ENCODE measurements at regions not wholly inside any gene's neighbourhood (a gene's known extent, or its start where the extent isn't known, plus 50 kb on each side); places are given as distances from the start of the nearest gene placed in this dataset.

DNA sequence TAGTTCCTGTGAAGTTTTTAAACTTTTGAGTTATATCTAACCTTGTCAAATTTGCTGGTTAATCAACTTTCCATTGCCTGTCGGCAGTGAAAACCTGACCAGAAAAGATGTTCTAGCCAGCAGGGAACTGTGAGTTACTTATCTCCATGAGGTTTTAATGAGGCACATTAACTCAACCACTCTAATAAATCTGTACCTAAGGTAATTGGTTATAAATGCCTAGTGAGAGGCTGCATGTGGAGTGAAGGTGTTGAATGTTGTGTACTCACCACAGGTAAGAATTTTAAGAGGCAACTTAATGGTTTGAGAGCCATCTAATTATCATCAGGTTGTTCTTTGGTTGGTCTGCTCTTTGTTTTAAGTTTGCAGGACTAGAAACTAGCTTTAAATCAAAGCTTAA is 138.4 kb upstream of the LHX8 start:
- no peak overlapping the region for H3K4me3 ChIP-seq
- no peak overlapping the region for H2AFZ ChIP-seq (ENCODE audit: low read depth, low read length)
- BruUV-seq (replicated peaks): no TSS peak
- TF ChIP-seq RFX1 (IDR thresholded peaks at IDR 0.05) (no peak), ZNF431 (CRISPR knock-in tag; IDR thresholded peaks at IDR 0.05) (no peak)
- H3K4me2 ChIP-seq (ENCODE audit: insufficient read depth, low read length): no peak overlapping the region
- H3K9ac ChIP-seq (ENCODE audit: insufficient read depth in 1 of 2, low read depth in 2 of 2, low read length in 2 of 2): no peak overlapping the region
- no peaks in the 10 kb centered on the region for H3K27me3 ChIP-seq (ENCODE audit: control insufficient read depth in 2 of 2, insufficient read depth in 2 of 2, low read length in 2 of 2)
- ATAC-seq (no peak), DNase-seq (ENCODE audit: extremely low read depth in 1 of 4, low spot score in 3 of 4) (no peak), FAIRE-seq (no peak)
- 0% methylated on average over 1 of the region's 1 CpG for WGBS (ENCODE audit: insufficient coverage, low coverage, missing lambda C conversion rate)
- in situ Hi-C loops (cut with MboI): no loop called here
- ChIA-PET CTCF (ENCODE audit: low intra/inter-chr PET ratio) (no interaction called here), POLR2A (no interaction called here)
- H3K9me3 ChIP-seq (replicated peaks; ENCODE audit: control insufficient read depth, insufficient read depth, low read depth, low read length): no peaks in the 10 kb centered on the region
- H4K20me1 ChIP-seq (replicated peaks; ENCODE audit: control insufficient read depth, insufficient read depth, low read length): no peaks in the 10 kb centered on the region
- no peaks in the 10 kb centered on the region for H3K4me1 ChIP-seq (replicated peaks in 1 of 2; ENCODE audit: control insufficient read depth in 2 of 2, insufficient read depth in 2 of 2, low read length in 2 of 2)
- no peak overlapping the region for H3K27ac ChIP-seq (ENCODE audit: extremely low read depth, low read depth, low read length)
- no peaks in the 10 kb centered on the region for H3K79me2 ChIP-seq (ENCODE audit: control insufficient read depth, insufficient read depth, low read length)
- intact Hi-C loops (cut with micrococcal nuclease): no loop called here
- H3K36me3 ChIP-seq (ENCODE audit: control insufficient read depth, insufficient read depth, low read length): no peaks in the 10 kb centered on the region
- no peaks in the 10 kb centered on the region for H3K9me1 ChIP-seq (ENCODE audit: control insufficient read depth, insufficient read depth, low read length)

GRCh38 chr1:75010547-75010946 is 123.6 kb upstream of the LHX8 start:
- intact Hi-C loops (cut with micrococcal nuclease): no loop called here
- BruUV-seq (replicated peaks): no TSS peak
- POLR2A ChIA-PET: no interaction called here
- Histone ChIP-seq H3K4me3 (no peak overlapping the region), H3K36me3 (ENCODE audit: control insufficient read depth, insufficient read depth, low read length) (no peaks in the 10 kb centered on the region), H3K4me2 (ENCODE audit: insufficient read depth, low read length) (no peak overlapping the region), H3K27me3 (ENCODE audit: control insufficient read depth in 2 of 2, insufficient read depth in 2 of 2, low read length in 2 of 2) (no peaks in the 10 kb centered on the region), H3K27ac (ENCODE audit: extremely low read depth, low read depth, low read length) (no peak overlapping the region), H3K4me1 (replicated peaks in 1 of 2; ENCODE audit: control insufficient read depth in 2 of 2, insufficient read depth in 2 of 2, low read length in 2 of 2) (no peaks in the 10 kb centered on the region), H3K9ac (ENCODE audit: insufficient read depth in 1 of 2, low read depth in 2 of 2, low read length in 2 of 2) (no peak overlapping the region), H3K79me2 (ENCODE audit: control insufficient read depth, insufficient read depth, low read length) (no peaks in the 10 kb centered on the region), H3K9me3 (replicated peaks; ENCODE audit: control insufficient read depth, insufficient read depth, low read depth, low read length) (no peaks in the 10 kb centered on the region), H4K20me1 (replicated peaks; ENCODE audit: control insufficient read depth, insufficient read depth, low read length) (no peaks in the 10 kb centered on the region), H3K9me1 (ENCODE audit: control insufficient read depth, insufficient read depth, low read length) (no peaks in the 10 kb centered on the region), H2AFZ (ENCODE audit: low read depth, low read length) (no peak overlapping the region)
- DNase-seq (ENCODE audit: extremely low read depth in 1 of 4, low spot score in 3 of 4) (no peak), ATAC-seq (no peak), FAIRE-seq (no peak)
- 0% methylated on average over 2 of the region's 2 CpGs for WGBS (ENCODE audit: insufficient coverage, low coverage, missing lambda C conversion rate)
- TF ChIP-seq PHF21A (IDR thresholded peaks at IDR 0.05; ENCODE audit: borderline replicate concordance, low read depth): no peak
- TF ChIP-seq C11orf30 (IDR thresholded peaks at IDR 0.05; ENCODE audit: low read depth): no peak
- TF ChIP-seq, protein P1, sequence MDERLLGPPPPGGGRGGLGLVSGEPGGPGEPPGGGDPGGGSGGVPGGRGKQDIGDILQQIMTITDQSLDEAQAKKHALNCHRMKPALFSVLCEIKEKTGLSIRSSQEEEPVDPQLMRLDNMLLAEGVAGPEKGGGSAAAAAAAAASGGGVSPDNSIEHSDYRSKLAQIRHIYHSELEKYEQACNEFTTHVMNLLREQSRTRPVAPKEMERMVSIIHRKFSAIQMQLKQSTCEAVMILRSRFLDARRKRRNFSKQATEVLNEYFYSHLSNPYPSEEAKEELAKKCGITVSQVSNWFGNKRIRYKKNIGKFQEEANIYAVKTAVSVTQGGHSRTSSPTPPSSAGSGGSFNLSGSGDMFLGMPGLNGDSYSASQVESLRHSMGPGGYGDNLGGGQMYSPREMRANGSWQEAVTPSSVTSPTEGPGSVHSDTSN (CRISPR knock-in tag; IDR thresholded peaks at IDR 0.05; ENCODE audit: low read depth): no peak
- TF ChIP-seq, protein P1 (tag; conservative IDR thresholded peaks at IDR 0.05; ENCODE audit: low read depth): no peak
- TF ChIP-seq ZBTB5 (IDR thresholded peaks at IDR 0.05): no peak
- no peak for TF ChIP-seq ZNF384 (IDR thresholded peaks at IDR 0.05; ENCODE audit: low read depth, low read length)
- TF ChIP-seq CXXC5 (CRISPR knock-in tag; IDR thresholded peaks at IDR 0.05): no peak
- no peak for TF ChIP-seq MEF2A (IDR thresholded peaks at IDR 0.05; ENCODE audit: control insufficient read depth, low read depth, low read length)
- no peak for TF ChIP-seq ATF1 (CRISPR knock-in tag; IDR thresholded peaks at IDR 0.05)
- TF ChIP-seq ATF1 (tag; IDR thresholded peaks at IDR 0.05): no peak
- TF ChIP-seq CCNT2 (IDR thresholded peaks at IDR 0.05; ENCODE audit: borderline replicate concordance, extremely low read depth, insufficient read length, low read depth, low read length): no peak
- TF ChIP-seq CSDE1 (IDR thresholded peaks at IDR 0.05): no peak
- in situ Hi-C loops (cut with MboI): no loop called here
- CTCF ChIA-PET (ENCODE audit: low intra/inter-chr PET ratio): no interaction called here

Data from K562 (cell line).